Retina (tissue), 1 donor: ENCODE measurements at regions not wholly inside any gene's neighbourhood (a gene's known extent, or its start where the extent isn't known, plus 50 kb on each side); places are given as distances from the start of the nearest gene placed in this dataset.
"Not testable (repeated sequence)": the region's sequence is repeated elsewhere in the genome, so short reads cannot be mapped to it uniquely, and the experiment has no call there.

ENCODE experiments used
- DNase-seq: peaks from one replicate; pipeline ENCODE4 v3.0.0-alpha.2; 2016

- DNase-seq, result no peak
Observed at GRCh38 chr1:172931340-172931739, 119.4 kb downstream of the TNFSF18 start.

- DNase-seq, result no peak
Observed at GRCh38 chr1:172931761-172932160, 119.0 kb downstream of the TNFSF18 start.

DNA sequence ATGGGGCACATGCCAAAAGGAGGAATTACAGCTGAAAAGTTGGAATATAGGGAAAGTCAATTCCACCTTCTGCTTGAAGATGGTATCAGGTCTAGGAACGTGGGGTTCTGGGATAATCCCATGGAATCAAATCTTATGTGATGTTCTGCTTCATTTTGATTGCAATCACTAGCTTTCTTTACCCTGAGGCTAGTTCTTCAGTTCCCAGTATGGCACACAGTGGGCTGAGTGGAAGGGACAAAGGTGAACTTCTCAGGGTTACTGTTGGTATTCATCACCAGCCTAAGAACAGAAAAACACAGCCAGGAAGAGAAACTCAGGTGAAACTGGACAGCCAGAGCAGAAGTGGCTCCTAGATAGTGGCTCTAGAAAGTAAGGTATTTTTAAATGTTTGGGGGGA, 117.8 kb downstream of the TNFSF18 start:
- no peak for DNase-seq

GRCh38 chr1:172934417-172934762, 116.4 kb downstream of the TNFSF18 start:
- DNase-seq, result no peak

GRCh38 chr1:172935062-172935592, 115.6 kb downstream of the TNFSF18 start:
- no peak for DNase-seq

GRCh38 chr1:172936088-172936645, 114.6 kb downstream of the TNFSF18 start:
- no peak for DNase-seq

DNA sequence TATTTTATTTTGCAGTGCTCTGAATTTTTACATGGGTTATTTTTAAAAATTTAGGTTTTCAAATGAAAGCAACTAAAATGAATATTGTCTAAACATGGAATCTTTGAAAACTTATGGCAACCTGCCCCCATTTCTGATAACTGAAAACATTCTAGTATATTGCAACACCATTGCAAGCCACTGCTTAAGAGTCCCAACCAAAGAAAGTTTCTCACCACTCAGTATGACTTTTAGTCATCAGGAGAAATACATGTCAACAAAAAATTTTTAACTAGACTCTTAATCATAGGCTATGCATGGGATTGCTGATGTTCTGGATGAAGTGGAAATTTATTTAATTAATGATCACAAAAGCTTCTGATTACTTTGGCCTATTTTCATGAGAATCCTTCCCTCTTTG, 112.1 kb downstream of the TNFSF18 start:
- no peak for DNase-seq

DNA sequence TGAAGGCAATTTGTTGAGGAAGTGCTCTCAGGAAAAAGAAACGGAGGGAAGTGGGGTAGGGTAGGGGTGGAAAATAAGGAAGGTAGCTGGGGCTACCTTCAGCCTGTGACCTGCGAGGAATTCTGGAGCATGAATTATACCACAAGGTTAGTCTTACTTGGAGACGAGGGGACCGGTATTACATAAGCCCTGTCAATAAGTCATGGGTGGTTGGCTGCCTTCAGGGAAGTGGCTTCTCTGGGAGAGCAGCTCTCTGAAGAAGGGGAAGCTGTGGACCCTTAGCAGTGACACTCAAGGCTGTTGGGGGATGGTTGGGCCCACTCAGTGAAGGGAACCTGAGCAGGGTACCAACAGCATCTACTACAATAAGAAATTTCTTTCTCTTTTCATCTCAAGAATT, 111.3 kb downstream of the TNFSF18 start:
- no peak for DNase-seq

GRCh38 chr1:172940174-172940855, 110.4 kb downstream of the TNFSF18 start:
- no peak for DNase-seq

DNA sequence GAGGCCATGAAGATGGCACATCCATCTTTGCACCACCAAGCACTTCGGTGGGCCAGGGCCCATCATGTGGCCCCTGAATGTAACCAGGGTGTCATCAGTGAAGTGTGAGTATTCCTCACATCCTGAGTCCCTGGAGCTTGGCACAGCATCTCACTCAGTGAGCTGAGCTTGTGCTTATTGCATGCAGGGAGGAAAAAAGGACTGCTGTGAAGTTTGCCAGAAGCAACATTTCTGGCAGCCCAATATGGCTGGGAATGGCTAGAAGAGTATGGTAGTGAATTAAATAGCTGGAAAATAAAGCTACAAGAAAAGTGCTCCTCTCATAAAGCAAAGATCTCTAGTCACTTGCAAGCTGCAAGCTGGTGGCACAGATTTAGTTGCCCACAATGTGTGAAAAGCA, 109.3 kb downstream of the TNFSF18 start:
- no peak for DNase-seq

GRCh38 chr1:172941945-172942344, 108.8 kb downstream of the TNFSF18 start:
- DNase-seq, result no peak

DNA sequence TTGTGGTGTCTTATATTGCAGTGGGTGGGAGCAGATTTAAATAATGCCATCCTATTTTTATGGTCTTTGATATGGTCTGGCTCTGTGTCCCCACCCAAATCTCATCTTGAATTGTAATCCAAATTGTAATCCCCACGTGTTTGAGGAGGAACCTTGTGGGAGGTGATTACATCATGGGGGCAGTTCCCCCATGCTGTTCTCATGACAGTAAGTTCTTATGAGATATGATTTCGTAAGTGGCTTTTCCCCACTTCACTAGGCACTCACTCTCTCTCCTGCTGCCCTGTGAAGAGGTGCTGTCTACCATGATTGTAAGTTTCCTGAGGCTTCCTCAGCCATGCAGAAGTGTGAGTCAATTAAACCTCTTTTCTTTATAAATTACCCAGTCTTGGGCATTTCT, 107.6 kb downstream of the TNFSF18 start:
- DNase-seq, result not testable (repeated sequence)

GRCh38 chr1:172944931-172945330, 105.8 kb downstream of the TNFSF18 start:
- no peak for DNase-seq

GRCh38 chr1:172946814-172947507, 103.8 kb downstream of the TNFSF18 start:
- no peak for DNase-seq

GRCh38 chr1:172948457-172948856, 102.3 kb downstream of the TNFSF18 start:
- DNase-seq, result no peak

DNA sequence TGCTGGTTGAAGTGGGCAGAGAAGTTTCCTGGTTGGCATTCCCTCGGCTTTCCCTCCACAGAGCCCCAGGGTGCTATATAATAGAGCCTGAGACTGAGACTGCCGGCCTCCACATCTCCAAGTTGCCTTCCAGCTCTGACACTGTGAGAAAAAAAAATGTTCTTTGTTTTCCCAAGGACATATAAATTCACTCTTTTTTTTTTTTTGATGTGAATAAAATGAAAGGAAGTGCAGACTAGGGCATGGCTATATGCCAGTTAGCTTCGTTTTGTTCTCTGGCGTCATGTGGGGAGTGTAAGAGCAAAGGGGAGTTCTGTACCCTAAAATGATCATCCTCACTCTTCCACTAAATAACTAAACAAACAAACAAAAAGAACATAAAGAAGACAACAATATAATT, 101.6 kb downstream of the TNFSF18 start:
- no peak for DNase-seq

DNA sequence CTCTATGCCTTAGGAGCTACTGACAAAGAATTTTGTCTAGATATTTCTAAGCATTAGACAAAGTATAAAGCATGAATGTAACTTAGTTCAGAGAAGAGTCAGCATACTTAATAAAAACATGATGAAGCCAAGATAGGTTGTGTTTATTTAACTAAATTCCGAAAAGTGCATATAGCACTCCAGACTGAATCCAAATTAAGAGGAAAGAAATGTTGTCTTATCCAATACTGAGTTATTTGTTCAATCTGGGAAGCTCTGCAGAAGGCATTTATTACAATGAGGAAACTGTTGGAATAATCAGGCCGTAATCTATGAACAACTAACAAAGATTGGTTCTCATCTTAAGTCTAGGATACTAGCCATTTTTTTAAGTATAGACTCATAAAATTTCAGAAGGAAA, 100.2 kb downstream of the TNFSF18 start:
- no peak for DNase-seq

DNA sequence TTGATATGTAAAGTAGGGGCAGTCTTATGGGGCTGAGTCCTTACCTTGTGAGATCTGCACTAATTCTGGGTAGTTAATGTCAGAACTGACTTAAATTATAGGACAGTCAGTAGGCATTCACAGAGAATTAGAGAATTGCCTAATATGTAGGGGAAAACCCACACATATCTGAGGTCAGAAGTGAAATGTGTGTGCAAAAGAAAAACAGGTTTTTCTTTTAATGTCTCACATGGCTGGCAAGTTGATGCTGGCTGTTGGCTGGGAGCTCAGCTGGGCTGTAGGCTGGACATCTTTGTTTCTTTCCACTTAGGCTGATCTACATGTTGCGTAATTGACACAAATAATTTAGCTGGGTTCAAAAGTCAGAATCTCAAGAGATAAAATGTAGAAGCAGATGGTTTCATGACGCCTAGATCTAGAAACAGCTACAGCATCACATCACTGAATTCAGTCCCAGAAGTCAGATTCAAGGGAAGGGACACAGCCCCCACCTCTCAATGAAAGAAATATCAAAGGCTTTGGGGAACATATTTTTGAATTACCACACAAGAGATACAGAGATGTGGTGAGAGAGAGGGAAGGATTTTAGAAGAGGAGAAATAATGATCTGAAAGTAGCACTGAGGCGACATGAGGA, 98.9 kb downstream of the TNFSF18 start:
- DNase-seq, result no peak

DNA sequence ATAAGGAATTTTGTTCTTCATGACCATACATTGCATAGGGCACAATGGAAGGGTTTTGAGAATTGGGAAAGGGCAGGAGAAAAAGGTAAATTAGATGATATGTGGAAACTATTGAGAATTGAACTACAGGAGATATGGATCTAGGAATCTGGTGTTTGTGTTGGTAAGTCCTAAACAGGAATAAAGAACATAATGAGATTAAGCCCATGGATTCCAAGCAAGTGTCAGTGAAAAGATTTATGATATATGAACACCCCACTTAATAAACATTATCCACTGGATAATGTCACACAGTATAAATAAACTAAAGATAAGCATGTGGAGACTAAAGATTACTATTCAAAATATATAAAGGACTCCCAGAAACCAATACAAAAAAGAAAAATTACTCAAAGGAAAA, 98.2 kb downstream of the TNFSF18 start:
- DNase-seq, result no peak

DNA sequence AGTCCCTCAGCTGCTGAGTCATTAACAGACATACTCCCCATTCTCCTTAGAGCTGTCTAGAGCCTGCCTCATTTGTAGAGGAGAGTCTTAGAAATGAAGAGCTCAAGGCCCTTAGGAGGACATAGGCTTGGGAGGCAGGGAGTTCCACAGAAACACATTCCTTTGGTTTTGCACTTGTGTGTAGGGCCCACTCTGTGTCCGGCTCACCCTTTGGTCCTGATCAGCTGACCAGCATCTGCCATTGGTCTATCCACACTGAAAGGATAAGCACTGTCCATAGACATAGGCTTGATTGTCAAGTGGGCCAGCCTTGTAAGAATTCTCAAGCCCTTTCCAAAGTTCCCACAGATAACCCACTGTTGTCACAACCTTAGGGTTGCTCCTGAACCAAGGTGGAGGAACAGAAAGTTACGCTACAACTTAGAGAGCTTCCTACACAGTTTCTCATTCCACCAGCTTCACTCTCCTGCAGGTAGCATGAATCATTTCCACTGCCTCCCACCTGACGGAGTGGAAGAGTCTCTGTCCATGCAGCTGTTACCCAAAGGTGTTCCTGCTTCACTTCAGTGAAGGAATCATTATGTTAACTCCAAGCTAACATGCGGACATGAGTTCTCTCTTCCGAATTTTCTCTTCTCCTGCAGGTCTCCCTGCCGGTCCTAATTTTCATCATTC, 96.1 kb downstream of the TNFSF18 start:
- DNase-seq, result no peak

GRCh38 chr1:172955161-172955815, 95.5 kb downstream of the TNFSF18 start:
- DNase-seq, result no peak

DNA sequence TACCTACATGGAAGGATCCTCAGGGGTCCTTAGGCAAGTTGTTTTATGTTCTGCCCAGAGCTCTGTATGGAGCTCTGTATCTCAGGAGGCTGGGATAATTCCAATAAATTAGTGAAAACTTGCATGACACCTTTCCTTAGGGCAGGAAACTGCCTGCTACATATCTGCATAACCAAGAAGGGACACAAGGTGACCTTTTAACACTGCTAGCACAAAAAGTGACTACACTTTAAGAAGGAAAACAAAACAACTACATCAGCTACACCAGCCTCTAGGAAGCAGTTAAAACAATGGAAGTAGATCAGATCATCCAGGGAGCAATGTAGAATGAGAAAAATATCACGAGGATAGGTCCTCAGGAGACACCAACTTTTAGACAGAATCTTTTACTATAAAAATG, 93.9 kb downstream of the TNFSF18 start:
- DNase-seq, result no peak

DNA sequence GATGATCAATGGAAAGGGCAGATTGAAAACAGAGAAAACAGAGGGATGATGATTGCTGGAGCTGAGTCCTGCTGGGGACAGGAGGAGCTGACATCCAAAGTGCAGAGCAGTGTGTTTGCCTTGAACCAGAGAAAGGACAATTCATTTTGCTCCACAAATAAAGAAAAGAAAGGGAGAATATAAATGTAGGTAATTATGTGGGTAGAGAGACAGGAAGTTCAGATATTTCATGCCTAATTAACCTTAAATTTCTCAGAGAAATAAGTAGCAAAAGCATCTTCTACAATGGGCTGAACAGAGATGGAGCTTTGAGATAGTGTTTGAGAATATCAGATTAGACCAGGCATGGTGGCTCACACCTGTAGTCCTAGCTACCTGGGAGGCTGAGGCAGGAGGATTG, 93.2 kb downstream of the TNFSF18 start:
- DNase-seq, result no peak
